ENCODE measurements at regions not wholly inside any gene's neighbourhood (a gene's known extent, or its start where the extent isn't known, plus 50 kb on each side); places are given as distances from the start of the nearest gene placed in this dataset.

GRCh38 chr7:116361767-116362166, 137.8 kb upstream of the CAV2 start:
- Histone ChIP-seq H4K5ac (ENCODE audit: low read length) (no peak overlapping the region), H3K18ac (ENCODE audit: low read length) (no peak overlapping the region), H3K9ac (ENCODE audit: low read length) (no peak overlapping the region), H3K36me3 (ENCODE audit: control insufficient read depth, insufficient read depth, low read length) (no peaks in the 10 kb centered on the region), H4K8ac (ENCODE audit: low read depth, low read length) (no peak overlapping the region), H3K4me1 (ENCODE audit: control insufficient read depth, low read depth, low read length) (no peaks in the 10 kb centered on the region), H2BK5ac (ENCODE audit: low read length) (no peak overlapping the region), H2BK15ac (replicated peaks; ENCODE audit: low read depth) (no peak overlapping the region), H3K4ac (ENCODE audit: low read depth, low read length) (no peak overlapping the region), H2BK120ac (ENCODE audit: low read depth, low read length) (no peak overlapping the region), H3K4me3 (ENCODE audit: low read length) (no peak overlapping the region), H3K27ac (ENCODE audit: low read depth, low read length) (no peak overlapping the region), H3K23ac (ENCODE audit: low read length) (no peak overlapping the region), H2AK5ac (ENCODE audit: low read length) (no peak overlapping the region), H3K79me1 (ENCODE audit: low read length) (no peaks in the 10 kb centered on the region), H3K27me3 (ENCODE audit: insufficient read depth, low read length, poor library complexity) (no peaks in the 10 kb centered on the region), H3K4me2 (ENCODE audit: low read length) (no peak overlapping the region), H3K56ac (ENCODE audit: low read length) (no peak overlapping the region), H3K79me2 (ENCODE audit: control insufficient read depth, insufficient read depth, low read length) (no peaks in the 10 kb centered on the region)
- DNase-seq, result no peak
- WGBS (ENCODE audit: extremely low coverage, insufficient coverage, low lambda C conversion rate), result no CpG with 5 or more reads among the region's 3 CpGs

GRCh38 chr7:116363637-116364432, 135.7 kb upstream of the CAV2 start:
- H3K4me1 ChIP-seq (ENCODE audit: control insufficient read depth, low read depth, low read length), result no peaks in the 10 kb centered on the region
- H2BK15ac ChIP-seq (replicated peaks; ENCODE audit: low read depth), result no peak overlapping the region
- no peak overlapping the region for H2BK120ac ChIP-seq (ENCODE audit: low read depth, low read length)
- H3K4ac ChIP-seq (ENCODE audit: low read depth, low read length), result no peak overlapping the region
- H3K79me1 ChIP-seq (ENCODE audit: low read length), result no peaks in the 10 kb centered on the region
- H3K18ac ChIP-seq (ENCODE audit: low read length), result no peak overlapping the region
- no peak overlapping the region for H3K27ac ChIP-seq (ENCODE audit: low read depth, low read length)
- no peak overlapping the region for H3K23ac ChIP-seq (ENCODE audit: low read length)
- no peak overlapping the region for H3K56ac ChIP-seq (ENCODE audit: low read length)
- WGBS (ENCODE audit: extremely low coverage, insufficient coverage, low lambda C conversion rate), result no CpG with 5 or more reads among the region's 9 CpGs
- H3K27me3 ChIP-seq (ENCODE audit: insufficient read depth, low read length, poor library complexity), result no peaks in the 10 kb centered on the region
- no peak for DNase-seq
- H2BK5ac ChIP-seq (ENCODE audit: low read length), result no peak overlapping the region
- no peak overlapping the region for H3K4me3 ChIP-seq (ENCODE audit: low read length)
- H3K4me2 ChIP-seq (ENCODE audit: low read length), result no peak overlapping the region
- H3K36me3 ChIP-seq (ENCODE audit: control insufficient read depth, insufficient read depth, low read length), result no peaks in the 10 kb centered on the region
- no peak overlapping the region for H3K9ac ChIP-seq (ENCODE audit: low read length)
- H2AK5ac ChIP-seq (ENCODE audit: low read length), result no peak overlapping the region
- H3K79me2 ChIP-seq (ENCODE audit: control insufficient read depth, insufficient read depth, low read length), result no peaks in the 10 kb centered on the region
- no peak overlapping the region for H4K8ac ChIP-seq (ENCODE audit: low read depth, low read length)
- H4K5ac ChIP-seq (ENCODE audit: low read length), result no peak overlapping the region

- H3K4me3 ChIP-seq (ENCODE audit: low read length), result no peak overlapping the region
- no peak overlapping the region for H2BK15ac ChIP-seq (replicated peaks; ENCODE audit: low read depth)
- H3K18ac ChIP-seq (ENCODE audit: low read length), result no peak overlapping the region
- no peaks in the 10 kb centered on the region for H3K79me2 ChIP-seq (ENCODE audit: control insufficient read depth, insufficient read depth, low read length)
- no peak overlapping the region for H3K4me2 ChIP-seq (ENCODE audit: low read length)
- no peak overlapping the region for H3K27ac ChIP-seq (ENCODE audit: low read depth, low read length)
- no peaks in the 10 kb centered on the region for H3K27me3 ChIP-seq (ENCODE audit: insufficient read depth, low read length, poor library complexity)
- no peak overlapping the region for H4K5ac ChIP-seq (ENCODE audit: low read length)
- no peak overlapping the region for H3K56ac ChIP-seq (ENCODE audit: low read length)
- no peak overlapping the region for H2BK5ac ChIP-seq (ENCODE audit: low read length)
- H2AK5ac ChIP-seq (ENCODE audit: low read length), result no peak overlapping the region
- WGBS (ENCODE audit: extremely low coverage, insufficient coverage, low lambda C conversion rate), result no CpG with 5 or more reads among the region's 2 CpGs
- no peak overlapping the region for H2BK120ac ChIP-seq (ENCODE audit: low read depth, low read length)
- H4K8ac ChIP-seq (ENCODE audit: low read depth, low read length), result no peak overlapping the region
- H3K23ac ChIP-seq (ENCODE audit: low read length), result no peak overlapping the region
- no peak overlapping the region for H3K4ac ChIP-seq (ENCODE audit: low read depth, low read length)
- no peak overlapping the region for H3K9ac ChIP-seq (ENCODE audit: low read length)
- no peaks in the 10 kb centered on the region for H3K36me3 ChIP-seq (ENCODE audit: control insufficient read depth, insufficient read depth, low read length)
- no peaks in the 10 kb centered on the region for H3K79me1 ChIP-seq (ENCODE audit: low read length)
- no peak for DNase-seq
- no peaks in the 10 kb centered on the region for H3K4me1 ChIP-seq (ENCODE audit: control insufficient read depth, low read depth, low read length)
These were observed 135.1 kb upstream of the CAV2 start for GRCh38 chr7:116364469-116364868.

GRCh38 chr7:116365797-116366196, 133.7 kb upstream of the CAV2 start:
- no peak overlapping the region for H2BK120ac ChIP-seq (ENCODE audit: low read depth, low read length)
- no peak overlapping the region for H3K9ac ChIP-seq (ENCODE audit: low read length)
- H3K56ac ChIP-seq (ENCODE audit: low read length), result no peak overlapping the region
- H3K4ac ChIP-seq (ENCODE audit: low read depth, low read length), result no peak overlapping the region
- no peak for DNase-seq
- H3K18ac ChIP-seq (ENCODE audit: low read length), result no peak overlapping the region
- H2BK15ac ChIP-seq (replicated peaks; ENCODE audit: low read depth), result no peak overlapping the region
- no peak overlapping the region for H3K27ac ChIP-seq (ENCODE audit: low read depth, low read length)
- no CpG with 5 or more reads among the region's 5 CpGs for WGBS (ENCODE audit: extremely low coverage, insufficient coverage, low lambda C conversion rate)
- H3K36me3 ChIP-seq (ENCODE audit: control insufficient read depth, insufficient read depth, low read length), result no peaks in the 10 kb centered on the region
- H3K4me1 ChIP-seq (ENCODE audit: control insufficient read depth, low read depth, low read length), result no peaks in the 10 kb centered on the region
- H4K5ac ChIP-seq (ENCODE audit: low read length), result no peak overlapping the region
- H3K79me1 ChIP-seq (ENCODE audit: low read length), result no peaks in the 10 kb centered on the region
- no peak overlapping the region for H3K4me2 ChIP-seq (ENCODE audit: low read length)
- H3K27me3 ChIP-seq (ENCODE audit: insufficient read depth, low read length, poor library complexity), result no peaks in the 10 kb centered on the region
- no peak overlapping the region for H3K23ac ChIP-seq (ENCODE audit: low read length)
- H4K8ac ChIP-seq (ENCODE audit: low read depth, low read length), result no peak overlapping the region
- H2BK5ac ChIP-seq (ENCODE audit: low read length), result no peak overlapping the region
- H2AK5ac ChIP-seq (ENCODE audit: low read length), result no peak overlapping the region
- H3K4me3 ChIP-seq (ENCODE audit: low read length), result no peak overlapping the region
- H3K79me2 ChIP-seq (ENCODE audit: control insufficient read depth, insufficient read depth, low read length), result no peaks in the 10 kb centered on the region

- no peaks in the 10 kb centered on the region for H3K79me1 ChIP-seq (ENCODE audit: low read length)
- peak; percentile 26 for DNase-seq
- no peaks in the 10 kb centered on the region for H3K27me3 ChIP-seq (ENCODE audit: insufficient read depth, low read length, poor library complexity)
- H3K79me2 ChIP-seq (ENCODE audit: control insufficient read depth, insufficient read depth, low read length), result no peaks in the 10 kb centered on the region
- no peak overlapping the region for H4K8ac ChIP-seq (ENCODE audit: low read depth, low read length)
- no peak overlapping the region for H3K18ac ChIP-seq (ENCODE audit: low read length)
- no peak overlapping the region for H2AK5ac ChIP-seq (ENCODE audit: low read length)
- no peak overlapping the region for H3K4me2 ChIP-seq (ENCODE audit: low read length)
- no peaks in the 10 kb centered on the region for H3K4me1 ChIP-seq (ENCODE audit: control insufficient read depth, low read depth, low read length)
- no peaks in the 10 kb centered on the region for H3K36me3 ChIP-seq (ENCODE audit: control insufficient read depth, insufficient read depth, low read length)
- no peak overlapping the region for H2BK120ac ChIP-seq (ENCODE audit: low read depth, low read length)
- no CpG with 5 or more reads among the region's 4 CpGs for WGBS (ENCODE audit: extremely low coverage, insufficient coverage, low lambda C conversion rate)
- no peak overlapping the region for H3K4ac ChIP-seq (ENCODE audit: low read depth, low read length)
- no peak overlapping the region for H3K27ac ChIP-seq (ENCODE audit: low read depth, low read length)
- no peak overlapping the region for H2BK15ac ChIP-seq (replicated peaks; ENCODE audit: low read depth)
- H3K9ac ChIP-seq (ENCODE audit: low read length), result no peak overlapping the region
- H3K23ac ChIP-seq (ENCODE audit: low read length), result no peak overlapping the region
- H3K4me3 ChIP-seq (ENCODE audit: low read length), result no peak overlapping the region
- H4K5ac ChIP-seq (ENCODE audit: low read length), result no peak overlapping the region
- no peak overlapping the region for H2BK5ac ChIP-seq (ENCODE audit: low read length)
- no peak overlapping the region for H3K56ac ChIP-seq (ENCODE audit: low read length)
These were observed 132.2 kb upstream of the CAV2 start for GRCh38 chr7:116367171-116367813.

Measured in mesendoderm (in vitro differentiated cells).